HG02623 (cell line): ENCODE measurements at regions not wholly inside any gene's neighbourhood (a gene's known extent, or its start where the extent isn't known, plus 50 kb on each side); places are given as distances from the start of the nearest gene placed in this dataset.
A peak's percentile ranks its signal among the peaks of the same experiment; 100 is the strongest.

Source experiments
- ATAC-seq: cut with Tn5 transposase; IDR thresholded peaks from one replicate; pipeline ENCODE4 v1.9.1; 2021; ENCODE audit warnings: moderate library complexity; ENCODE audit not compliant: unreplicated experiment

DNA sequence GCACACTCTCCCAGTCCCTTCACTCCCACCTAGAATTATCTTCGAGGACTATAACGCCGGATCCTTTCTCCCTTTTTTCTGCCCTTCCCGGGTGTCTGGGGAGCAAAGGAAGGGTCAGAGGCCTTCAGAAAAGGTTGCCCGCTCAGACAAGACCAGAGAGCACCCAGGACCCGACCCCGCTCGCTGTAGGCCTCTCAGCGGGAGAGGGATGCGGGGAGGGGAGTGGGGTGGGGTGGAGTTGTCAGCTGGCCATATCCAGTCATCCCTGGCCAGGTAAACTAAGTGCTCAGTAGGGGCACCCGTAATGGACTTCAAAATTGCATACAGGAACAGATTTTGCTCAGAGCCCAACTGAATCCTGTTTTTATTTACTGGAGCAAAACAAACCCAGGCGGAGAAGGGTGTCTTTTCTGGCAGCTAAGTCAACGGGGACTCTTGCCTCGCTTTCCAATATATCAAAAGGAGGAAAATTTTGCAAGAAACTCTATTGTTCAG, 65.0 kb downstream of the NOL4 start:
- no peak for ATAC-seq

DNA sequence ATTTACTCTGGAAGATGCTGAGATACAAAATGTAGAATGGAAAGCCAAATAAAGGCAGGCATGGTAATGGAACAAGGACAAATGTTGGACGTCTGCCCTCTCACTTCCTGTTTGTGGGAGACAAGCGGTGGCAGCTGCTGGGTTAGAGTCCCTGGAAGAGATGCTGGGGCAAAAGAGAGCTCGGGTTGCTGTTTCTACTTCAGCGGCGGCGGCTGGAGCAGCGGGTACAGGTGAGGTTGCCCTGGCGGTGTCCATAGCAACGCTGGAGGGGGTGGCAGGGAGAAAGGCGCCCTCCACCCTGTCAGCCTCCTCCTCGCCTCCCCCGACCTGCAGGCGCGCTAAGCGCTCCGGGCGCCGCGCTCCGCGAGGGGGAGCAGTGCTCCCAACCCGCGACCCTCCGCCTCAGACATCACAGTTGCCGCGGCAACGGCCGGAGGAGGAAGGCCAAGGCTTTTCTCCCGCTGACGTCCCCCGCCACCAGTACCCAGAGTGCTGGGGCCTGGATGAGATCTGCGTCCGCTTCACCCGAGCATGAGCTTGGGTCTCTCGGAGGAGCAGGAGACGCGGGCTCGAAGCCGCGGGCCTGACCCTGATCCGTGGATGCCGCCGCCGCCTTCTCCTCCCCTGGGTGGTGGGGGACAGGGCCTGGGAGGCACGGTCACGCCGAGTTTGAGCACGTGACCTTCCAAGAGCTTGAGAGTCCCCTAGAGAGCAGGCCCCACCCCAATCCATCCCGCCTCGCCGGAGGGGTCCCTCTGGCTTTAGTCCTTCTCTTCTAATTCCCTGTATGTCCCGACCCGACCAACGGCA, 65.6 kb downstream of the NOL4 start:
- no peak for ATAC-seq

DNA sequence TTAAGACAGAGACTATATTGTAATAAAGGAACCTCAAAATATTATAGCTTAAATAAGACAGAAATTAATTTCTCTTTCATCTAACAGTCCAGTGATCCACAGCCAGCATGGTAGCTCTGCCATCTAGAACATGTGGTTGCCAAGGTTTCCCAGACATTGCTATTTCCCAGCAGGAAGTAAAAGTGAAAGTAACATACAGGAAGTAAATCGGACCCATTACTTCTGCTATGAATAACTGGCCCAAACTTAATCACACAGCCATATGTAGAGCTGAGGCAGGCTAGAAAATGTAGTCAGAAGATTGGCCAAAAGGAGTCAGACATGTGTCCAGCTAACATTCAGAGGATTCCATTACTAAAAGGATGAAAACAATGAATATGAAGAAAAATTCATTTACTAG, 71.0 kb downstream of the NOL4 start:
- no peak for ATAC-seq

- no peak for ATAC-seq
Measured at GRCh38 chr18:34131006-34131405, 93.7 kb downstream of the NOL4 start.

DNA sequence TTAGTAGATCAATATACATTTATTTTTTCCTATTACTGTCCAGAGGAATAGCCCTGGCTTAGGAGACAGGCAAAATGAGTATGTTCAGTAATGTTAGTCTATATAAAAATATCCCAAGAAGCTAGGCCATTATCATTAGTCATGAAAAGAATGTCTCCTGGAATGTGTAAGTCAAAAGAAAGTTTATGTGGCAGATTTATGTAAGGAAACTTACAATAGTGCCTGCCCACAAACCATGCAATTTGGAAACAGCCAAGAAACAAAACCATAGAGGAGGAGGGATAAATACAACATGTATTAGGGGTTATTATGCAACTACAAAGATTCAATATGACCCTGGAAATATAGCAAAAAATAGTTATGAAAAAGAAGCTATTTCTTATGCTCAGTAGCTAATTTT, 96.3 kb downstream of the NOL4 start:
- ATAC-seq = no peak

DNA sequence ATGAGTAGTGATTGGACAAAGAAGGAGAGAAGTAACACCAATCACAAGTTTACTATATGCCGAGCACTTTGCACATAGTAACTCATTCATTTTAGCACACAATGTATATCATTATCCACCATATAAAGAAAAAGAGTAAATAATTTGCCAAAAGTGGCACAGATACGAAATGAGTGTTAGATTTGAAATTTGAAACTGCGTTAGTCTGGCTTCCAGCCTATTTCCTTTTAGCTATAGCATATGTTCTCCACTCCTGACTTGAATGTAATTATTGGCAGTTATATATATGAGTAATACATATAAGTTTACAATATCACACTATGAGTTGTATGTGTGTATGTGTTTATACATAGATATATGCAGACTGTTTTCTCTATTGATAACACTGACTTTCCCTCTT, 98.6 kb downstream of the NOL4 start:
- no peak for ATAC-seq

DNA sequence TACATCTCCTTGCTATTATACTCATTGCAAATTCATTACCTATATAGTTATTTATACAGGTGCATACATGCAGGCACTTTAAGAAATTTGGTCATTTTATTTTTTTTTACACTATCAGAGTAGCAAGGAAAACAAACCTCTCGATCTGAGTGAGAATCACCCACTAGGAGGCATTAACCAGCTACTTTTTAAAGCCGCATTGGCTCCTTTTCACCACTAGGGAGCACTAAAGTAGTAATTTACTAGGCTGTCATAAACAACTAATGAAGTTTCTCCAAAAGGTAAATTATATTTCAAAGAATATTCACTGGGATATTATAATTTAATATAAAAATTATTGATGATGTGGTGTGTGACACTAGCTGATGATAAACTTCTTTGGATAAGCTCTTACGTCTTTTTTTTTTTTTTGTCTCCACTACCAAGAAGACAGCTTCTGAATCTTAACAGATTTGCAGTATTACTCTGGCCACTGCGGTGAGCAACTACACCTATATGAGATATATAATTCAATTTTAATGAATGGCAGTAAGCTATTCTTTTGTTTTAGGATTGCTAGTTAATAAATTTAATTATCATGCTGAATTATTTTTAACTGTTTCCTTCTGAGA, 101.9 kb downstream of the NOL4 start:
- ATAC-seq = peak; percentile 91

DNA sequence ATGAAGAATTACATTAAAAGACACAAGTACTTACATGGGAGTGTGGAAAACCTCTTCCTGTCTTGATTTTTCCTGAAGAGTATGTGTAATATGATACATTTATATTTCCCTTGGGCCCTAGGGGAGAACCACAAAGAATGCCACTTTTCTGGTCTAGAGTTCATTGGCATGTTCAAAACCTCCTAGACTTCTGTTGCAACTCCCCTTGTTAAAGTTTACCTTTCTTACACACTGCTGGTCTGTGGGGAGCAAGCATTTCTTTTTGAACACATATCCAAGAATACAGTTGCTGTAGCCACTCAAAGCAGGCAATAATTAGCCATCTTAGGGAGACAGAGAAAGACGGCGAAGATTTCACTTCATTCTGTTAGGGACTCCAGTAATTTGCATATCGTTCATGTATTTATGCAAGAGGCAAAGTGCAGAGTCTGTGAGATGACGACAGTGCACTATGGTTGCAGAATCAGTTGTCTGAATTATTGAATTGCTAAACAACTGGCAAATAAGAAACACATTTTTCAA, 103.5 kb downstream of the NOL4 start:
- no peak for ATAC-seq

- no peak for ATAC-seq
Measured at GRCh38 chr18:34120294-34120693, 104.4 kb downstream of the NOL4 start.

- no peak for ATAC-seq
Measured at GRCh38 chr18:34117319-34117718, 107.4 kb downstream of the NOL4 start.

- no peak for ATAC-seq
Measured at GRCh38 chr18:34115409-34116081, 109.2 kb downstream of the NOL4 start.

GRCh38 chr18:34114996-34115395, 109.7 kb downstream of the NOL4 start:
- ATAC-seq = no peak

DNA sequence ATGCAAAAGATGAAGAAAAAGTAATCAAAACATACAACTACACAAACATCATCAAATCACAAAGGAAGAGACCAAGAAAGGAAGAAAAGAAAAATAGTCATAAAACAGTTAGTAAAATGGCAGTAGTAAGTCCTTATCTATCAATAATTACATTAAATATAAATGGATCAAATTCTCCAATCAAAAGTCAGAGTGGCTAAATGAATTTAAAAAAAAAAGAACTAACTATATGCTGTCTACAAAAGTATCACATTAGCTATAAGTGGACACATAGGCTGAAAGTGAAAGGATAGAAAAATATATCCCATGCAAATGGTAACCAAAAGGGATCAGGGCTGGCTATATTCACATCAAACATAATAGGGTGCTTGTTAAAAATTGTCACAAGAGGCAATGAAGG, 116.5 kb downstream of the NOL4 start:
- ATAC-seq = no peak

GRCh38 chr18:34098109-34098508, 126.6 kb downstream of the NOL4 start:
- ATAC-seq = no peak

- ATAC-seq = no peak
Measured at GRCh38 chr18:34097312-34097711, 127.4 kb downstream of the NOL4 start.

DNA sequence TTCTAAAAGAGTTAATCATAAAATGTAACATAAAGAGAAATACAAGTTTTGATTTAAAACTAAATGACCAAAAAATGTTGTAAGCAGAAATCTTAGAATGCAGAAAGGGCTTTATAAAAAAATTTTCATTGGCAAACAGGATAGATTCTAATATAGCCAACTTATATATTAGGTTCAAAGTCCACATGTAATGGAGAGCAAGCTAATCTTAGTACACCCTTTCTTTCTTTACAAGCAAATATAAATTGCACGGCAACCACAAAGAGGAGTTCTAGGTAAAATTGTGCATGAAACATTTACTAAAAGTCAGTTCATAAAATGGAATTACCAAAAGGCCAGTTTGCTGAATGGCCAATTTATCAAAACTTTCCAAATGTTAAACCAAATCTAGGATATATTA, 130.6 kb downstream of the NOL4 start:
- no peak for ATAC-seq

GRCh38 chr18:34092796-34093195, 131.9 kb downstream of the NOL4 start:
- no peak for ATAC-seq

- ATAC-seq = no peak
Measured at GRCh38 chr18:34086370-34086769, 138.3 kb downstream of the NOL4 start.

GRCh38 chr18:34085140-34085739, 139.5 kb downstream of the NOL4 start:
- no peak for ATAC-seq

DNA sequence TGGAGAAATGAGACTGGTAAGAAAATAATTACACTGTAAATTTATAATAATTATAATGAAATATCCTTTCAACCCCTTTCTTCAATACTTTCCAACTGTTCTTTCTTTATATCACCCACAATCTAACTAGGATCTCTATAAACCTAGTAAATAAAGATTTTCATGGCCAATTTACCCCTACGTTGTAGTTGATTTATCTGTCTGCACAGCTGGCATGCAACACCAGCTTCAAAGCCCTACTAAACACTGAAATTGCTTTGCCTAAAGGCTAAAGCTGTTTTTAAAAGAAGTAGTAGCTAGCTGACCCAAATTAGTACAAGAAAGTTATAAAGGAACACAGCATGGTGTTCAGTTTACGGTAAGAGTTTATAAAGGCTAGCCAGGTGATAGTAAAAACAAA, 140.1 kb downstream of the NOL4 start:
- no peak for ATAC-seq

- no peak for ATAC-seq
Measured at GRCh38 chr18:34083910-34084535, 140.7 kb downstream of the NOL4 start.
